Stimulated activated CD4-positive, alpha-beta T cell treated with anti-CD3 and anti-CD28 coated beads, Interleukin-12 subunit alpha, Interleukin-12 subunit beta, amount 100 ng/mL, for 24 hours (primary cell): ENCODE measurements at regions not wholly inside any gene's neighbourhood (a gene's known extent, or its start where the extent isn't known, plus 50 kb on each side); places are given as distances from the start of the nearest gene placed in this dataset.

Experiments used
- DNase-seq, 2 experiments: peaks; one replicate each; pipeline ENCODE4 v3.0.0-alpha.2; 2020; ENCODE audit warnings: low read depth in 2 of 2

- no peak for DNase-seq
Measured at GRCh38 chr15:69656271-69657030, 203.8 kb downstream of the RPLP1 start.

DNA sequence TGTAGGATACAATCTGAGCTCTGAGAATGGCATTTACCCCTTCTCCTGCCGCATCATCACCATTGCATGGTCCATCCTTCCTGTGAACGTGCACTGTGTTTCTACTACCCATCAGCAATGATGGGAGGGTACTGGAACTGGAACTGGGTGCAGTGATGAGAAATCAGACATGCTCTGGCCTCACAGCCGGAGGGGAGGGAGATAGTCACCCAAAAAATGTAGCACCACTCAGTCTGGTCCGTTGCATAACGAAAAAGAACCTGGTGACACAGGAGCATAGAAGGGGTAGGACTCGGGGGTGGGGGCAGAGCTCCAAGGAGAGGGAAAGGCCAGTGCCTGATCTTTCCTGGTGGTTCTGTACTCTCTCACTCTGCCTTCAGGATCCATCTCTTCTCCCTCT is 205.0 kb downstream of the RPLP1 start:
- DNase-seq = no peak

GRCh38 chr15:69658411-69658945 is 205.9 kb downstream of the RPLP1 start:
- no peak for DNase-seq

GRCh38 chr15:69659454-69660050 is 206.9 kb downstream of the RPLP1 start:
- no peak for DNase-seq

- DNase-seq = no peak
Measured at GRCh38 chr15:69660114-69660513, 207.5 kb downstream of the RPLP1 start.

DNA sequence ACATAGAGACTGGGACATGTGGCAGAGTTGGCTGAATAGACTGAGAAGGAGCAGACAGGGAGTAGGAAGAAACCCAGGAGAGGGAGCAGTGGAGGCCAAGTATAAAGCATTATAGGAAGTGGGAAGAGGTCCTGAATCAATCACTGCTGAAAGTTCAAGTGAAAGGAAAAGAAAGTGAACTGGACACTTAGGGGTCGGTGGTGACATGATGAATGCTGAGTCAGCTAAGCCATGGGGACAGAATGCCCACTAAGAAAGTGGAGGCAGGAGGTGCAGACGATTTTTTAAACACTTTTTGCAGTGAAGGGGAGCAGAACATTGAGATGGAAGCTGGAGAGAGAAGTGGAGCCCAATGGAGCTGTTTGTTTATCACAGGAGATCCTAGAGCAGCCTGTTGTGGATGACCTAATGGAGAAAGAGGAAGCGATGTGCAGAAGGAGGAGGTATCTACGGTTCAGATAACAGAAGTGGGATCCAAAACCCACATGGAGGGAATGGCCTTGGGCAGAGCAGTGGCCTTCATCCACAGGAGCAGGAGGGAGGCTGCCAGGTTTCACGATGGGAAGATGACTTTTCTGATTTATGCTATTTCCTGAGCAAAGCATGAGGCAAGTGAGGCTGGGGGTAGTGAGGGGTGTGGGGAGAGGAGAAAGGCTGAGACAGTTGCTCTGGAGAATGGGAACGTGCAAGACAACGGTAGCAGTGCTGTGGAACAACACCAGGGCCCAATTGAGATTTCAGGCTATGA is 208.2 kb downstream of the RPLP1 start:
- DNase-seq = no peak

DNA sequence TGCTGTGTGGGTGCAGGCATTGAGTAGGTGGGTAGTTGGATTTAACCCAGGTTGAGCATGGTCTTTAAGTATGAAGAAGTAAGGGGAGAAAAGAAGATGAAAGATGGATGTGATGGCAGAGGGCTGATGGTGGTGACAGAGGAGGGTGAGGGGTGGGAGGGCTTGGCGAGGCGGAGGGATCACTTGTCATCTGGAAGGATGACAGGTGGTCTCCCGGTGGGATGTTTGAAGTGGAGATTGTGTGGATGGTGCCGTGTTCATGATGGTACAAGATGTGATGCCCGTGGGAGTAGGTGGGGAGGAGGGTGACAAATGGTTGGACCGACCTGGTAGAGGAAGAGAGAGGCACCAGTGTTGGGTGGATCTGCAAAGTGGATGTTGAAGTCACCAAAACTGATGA is 208.8 kb downstream of the RPLP1 start:
- DNase-seq = no peak

DNA sequence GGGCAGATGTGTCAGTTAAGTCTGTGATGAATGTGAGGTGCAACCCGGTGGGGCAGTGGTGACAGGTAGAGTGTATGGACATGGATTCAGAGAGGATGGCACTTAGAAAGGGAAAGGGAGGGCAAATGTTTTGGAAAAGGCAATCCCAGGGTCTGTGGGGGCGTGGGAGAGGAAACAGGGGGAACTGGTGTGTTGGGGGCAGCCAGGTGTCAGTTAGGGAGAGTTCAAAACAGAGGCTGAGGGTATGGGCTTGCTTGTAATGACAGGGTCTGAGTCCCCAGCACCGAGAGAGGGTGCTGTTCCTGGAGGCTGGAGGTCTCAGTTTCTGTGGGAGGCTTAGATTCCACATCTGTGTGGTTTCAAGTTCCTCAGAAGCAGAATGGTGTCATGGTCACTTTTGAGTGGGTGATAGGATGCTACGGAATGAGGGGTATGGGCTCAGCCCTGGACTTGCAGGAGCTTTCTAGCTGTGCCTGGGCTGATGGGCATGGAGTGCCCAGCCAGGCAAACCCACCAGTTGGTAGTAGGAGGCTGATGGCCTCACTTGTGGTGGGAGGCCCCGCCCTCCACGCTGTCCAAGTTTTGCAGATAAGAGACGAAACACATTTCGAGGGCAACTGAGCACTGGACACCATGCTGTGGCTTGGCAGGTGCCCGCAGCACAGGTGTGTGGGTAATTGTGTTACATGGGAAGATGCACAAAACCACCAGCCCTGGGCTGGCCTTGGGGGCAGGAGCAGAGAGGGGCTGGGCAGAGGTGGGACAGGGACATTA is 209.4 kb downstream of the RPLP1 start:
- no peak for DNase-seq

GRCh38 chr15:69662645-69663000 is 210.0 kb downstream of the RPLP1 start:
- DNase-seq = no peak

- no peak for DNase-seq
Measured at GRCh38 chr15:69663441-69663840, 210.8 kb downstream of the RPLP1 start.

DNA sequence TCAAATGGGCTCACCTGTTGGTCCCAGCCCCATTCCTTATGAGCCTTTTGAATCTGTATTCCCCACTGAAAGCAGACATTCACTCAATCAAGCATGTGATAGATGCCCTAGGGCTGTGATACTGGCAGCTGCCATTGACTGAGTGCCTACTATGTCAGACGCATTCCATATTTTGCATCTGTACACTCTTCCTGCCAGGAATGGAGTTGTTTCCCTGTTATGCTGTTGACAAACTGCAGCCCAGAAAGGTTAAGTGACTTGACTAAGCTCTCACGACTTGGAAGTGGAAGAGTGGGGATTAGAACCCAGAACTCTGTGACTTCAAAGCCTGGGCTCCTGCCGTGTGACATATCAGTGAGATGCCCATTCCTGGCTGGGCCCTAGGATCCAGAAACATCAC is 211.4 kb downstream of the RPLP1 start:
- DNase-seq = no peak

DNA sequence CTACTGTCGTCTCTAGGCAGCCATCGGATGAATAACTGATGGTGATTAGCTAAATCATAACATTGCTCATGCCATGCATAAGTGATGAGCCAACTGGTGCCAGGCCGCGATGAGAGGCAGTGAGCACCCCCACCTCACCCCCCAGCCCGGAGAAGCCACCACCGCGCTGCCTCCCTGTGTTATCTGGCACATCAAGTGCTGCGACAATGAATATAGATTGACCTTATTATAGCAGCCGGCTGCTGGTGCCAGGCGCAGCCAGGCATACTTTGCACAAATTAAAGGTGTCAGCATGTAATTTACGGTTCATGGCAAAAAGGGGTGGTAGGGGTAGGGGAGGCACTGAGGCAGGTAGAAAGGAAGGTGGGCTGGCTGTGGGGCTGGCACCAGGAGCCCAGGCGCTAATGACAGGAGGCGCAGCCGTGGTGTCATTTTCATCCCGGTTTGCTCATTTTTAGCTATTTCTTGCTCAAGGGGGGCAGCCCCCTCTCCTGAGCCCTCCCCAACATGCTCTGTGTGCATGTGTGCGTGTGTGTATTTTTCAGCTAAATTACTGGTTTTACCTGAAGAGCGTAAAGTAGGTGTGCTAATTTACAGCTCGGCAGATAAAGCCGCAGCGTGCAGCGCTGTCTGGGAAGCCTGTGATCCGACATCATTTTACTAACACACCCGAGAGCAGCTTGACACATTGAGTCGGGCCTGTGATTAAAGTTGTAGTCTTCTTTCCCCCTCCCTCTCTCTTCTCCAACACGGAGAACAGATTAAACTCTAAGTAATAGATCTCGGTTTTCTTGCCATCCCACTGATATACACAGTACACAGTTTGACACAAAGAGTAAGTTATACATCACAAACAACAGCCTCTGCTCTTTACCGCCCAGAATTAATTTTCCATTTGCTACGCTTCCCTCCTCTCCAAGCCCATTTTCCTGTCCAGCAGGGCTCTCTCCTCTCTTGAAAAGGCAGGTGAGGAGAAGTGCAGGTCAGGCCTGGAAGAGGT is 212.3 kb downstream of the RPLP1 start:
- no peak for DNase-seq

- no peak for DNase-seq
Measured at GRCh38 chr15:69665641-69666111, 213.1 kb downstream of the RPLP1 start.

DNA sequence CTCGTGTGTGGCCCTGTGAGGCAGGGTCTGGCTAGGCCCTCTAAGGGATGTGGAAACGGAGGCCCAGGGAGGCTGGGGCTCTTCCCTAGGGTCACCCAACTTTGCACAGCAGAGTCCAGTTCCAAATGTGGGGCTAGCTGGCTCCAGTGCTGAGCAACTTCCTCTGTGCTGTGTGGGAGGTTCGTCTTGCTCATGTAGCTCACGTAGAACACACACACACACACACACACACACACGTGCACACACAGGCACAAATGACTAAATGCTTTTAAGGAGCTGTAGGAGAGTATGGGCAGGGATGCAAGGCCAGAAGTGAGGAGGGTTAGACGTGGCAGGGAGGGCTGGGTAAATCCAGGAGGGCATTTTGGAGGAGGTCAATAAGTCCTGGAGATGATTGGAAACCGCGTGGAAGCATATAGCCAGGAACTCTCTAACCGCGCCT is 213.8 kb downstream of the RPLP1 start:
- DNase-seq = peak in 1 of 2 experiments; percentile 17

GRCh38 chr15:69666921-69667811 is 214.5 kb downstream of the RPLP1 start:
- DNase-seq = no peak

DNA sequence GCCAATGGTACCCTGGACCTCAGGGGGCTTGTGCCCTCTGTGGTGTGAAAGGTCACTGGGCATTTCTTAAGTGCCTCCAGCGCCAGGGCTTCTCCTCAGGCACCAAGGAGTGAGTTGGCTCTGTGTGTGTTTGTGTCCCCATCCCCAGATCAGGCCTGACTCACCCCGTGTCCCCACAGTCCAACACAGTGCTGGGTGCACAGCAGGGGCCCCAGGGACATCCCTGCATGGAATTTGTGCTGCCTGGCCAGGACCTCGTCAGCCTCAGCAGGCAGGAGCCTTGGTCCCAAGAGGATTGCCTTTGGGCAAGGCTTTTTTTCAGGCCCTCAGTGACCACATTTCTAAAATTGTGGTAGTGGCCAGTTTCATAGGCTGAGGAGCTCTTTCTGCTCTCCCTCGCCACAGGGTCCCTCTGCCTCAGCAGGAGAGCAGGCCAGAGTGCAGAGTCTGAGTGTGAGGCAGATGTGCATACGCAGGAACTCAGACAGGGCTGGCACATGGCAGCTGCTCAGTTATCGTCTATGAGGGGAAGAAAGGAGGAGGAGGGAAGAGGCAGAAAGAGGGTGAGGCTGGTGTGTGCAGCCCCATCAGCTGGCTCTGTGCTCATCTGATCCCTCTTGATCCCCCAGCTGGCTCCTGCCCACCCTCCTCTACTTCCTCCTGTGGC is 215.6 kb downstream of the RPLP1 start:
- no peak for DNase-seq

DNA sequence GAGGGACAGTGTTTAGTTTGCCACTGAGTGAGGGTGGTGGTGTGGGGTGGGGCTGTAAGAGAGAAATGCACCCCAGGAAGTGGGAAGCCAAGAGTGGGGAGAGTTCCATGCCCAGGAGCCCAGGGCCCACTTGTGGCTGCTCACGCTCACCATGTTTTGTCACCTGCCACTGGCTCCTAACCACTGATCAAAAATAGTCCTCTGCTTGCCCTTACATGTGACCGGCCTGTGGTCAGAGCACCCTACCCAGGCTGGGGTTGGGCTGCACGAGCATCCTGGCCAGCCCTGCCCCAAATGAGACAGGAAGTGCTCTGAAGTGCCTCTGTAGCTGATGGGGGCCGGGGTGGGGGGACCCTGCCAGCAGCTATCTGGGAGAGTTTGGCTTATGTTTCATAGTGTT is 216.3 kb downstream of the RPLP1 start:
- no peak for DNase-seq

DNA sequence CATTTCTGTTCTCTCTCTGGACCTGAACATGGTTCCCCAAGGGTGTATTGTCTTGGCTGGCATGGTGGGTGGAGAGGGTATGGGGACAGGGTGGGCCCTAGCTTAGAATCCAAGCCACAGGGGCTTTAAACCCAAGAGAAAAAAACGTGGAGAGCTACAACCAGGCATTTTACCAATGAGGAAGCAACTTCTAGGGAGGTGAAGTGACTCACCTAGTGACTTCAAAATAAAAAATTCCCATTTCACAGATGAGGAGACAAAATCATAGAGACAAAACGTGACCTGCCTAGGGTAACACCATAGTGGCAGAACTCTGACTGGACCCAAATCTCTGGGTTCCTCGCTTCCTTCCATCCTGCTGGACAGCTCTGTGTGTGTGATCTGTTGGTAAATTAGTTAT is 216.8 kb downstream of the RPLP1 start:
- DNase-seq = no peak
